HG02938 (cell line): ENCODE measurements at regions not wholly inside any gene's neighbourhood (a gene's known extent, or its start where the extent isn't known, plus 50 kb on each side); places are given as distances from the start of the nearest gene placed in this dataset.
"Not testable (repeated sequence)": the region's sequence is repeated elsewhere in the genome, so short reads cannot be mapped to it uniquely, and the experiment has no call there.

Experiments
- ATAC-seq: cut with Tn5 transposase; IDR thresholded peaks from one replicate; pipeline ENCODE4 v1.9.1; 2021; ENCODE audit warnings: mild to moderate bottlenecking, moderate library complexity; ENCODE audit not compliant: unreplicated experiment

GRCh38 chrX:148259990-148260389 is 240.4 kb upstream of the AFF2 start:
- ATAC-seq = no peak

- ATAC-seq = no peak
Observed at GRCh38 chrX:148265829-148266228, 234.6 kb upstream of the AFF2 start.

GRCh38 chrX:148268673-148269072 is 231.7 kb upstream of the AFF2 start:
- ATAC-seq = no peak

- ATAC-seq = no peak
Observed at GRCh38 chrX:148269513-148269912, 230.9 kb upstream of the AFF2 start.

- ATAC-seq = no peak
Observed at GRCh38 chrX:148270499-148270898, 229.9 kb upstream of the AFF2 start.

- no peak for ATAC-seq
Observed at GRCh38 chrX:148271263-148271662, 229.2 kb upstream of the AFF2 start.

GRCh38 chrX:148281920-148282319 is 218.5 kb upstream of the AFF2 start:
- ATAC-seq = no peak

- no peak for ATAC-seq
Observed at GRCh38 chrX:148282504-148282903, 217.9 kb upstream of the AFF2 start.

GRCh38 chrX:148284056-148284455 is 216.4 kb upstream of the AFF2 start:
- no peak for ATAC-seq

- ATAC-seq = no peak
Observed at GRCh38 chrX:148284821-148285220, 215.6 kb upstream of the AFF2 start.

- ATAC-seq = no peak
Observed at GRCh38 chrX:148288451-148288850, 212.0 kb upstream of the AFF2 start.

GRCh38 chrX:148290041-148290440 is 210.4 kb upstream of the AFF2 start:
- no peak for ATAC-seq

- ATAC-seq = no peak
Observed at GRCh38 chrX:148290931-148291330, 209.5 kb upstream of the AFF2 start.

- ATAC-seq = no peak
Observed at GRCh38 chrX:148298737-148299136, 201.7 kb upstream of the AFF2 start.

GRCh38 chrX:148305214-148305613 is 195.2 kb upstream of the AFF2 start:
- ATAC-seq = not testable (repeated sequence)

GRCh38 chrX:148309413-148309812 is 191.0 kb upstream of the AFF2 start:
- ATAC-seq = no peak

- ATAC-seq = peak; percentile 94
Observed at GRCh38 chrX:148310426-148311165, 189.8 kb upstream of the AFF2 start.

GRCh38 chrX:148311544-148311943 is 188.9 kb upstream of the AFF2 start:
- no peak for ATAC-seq

GRCh38 chrX:148314876-148315275 is 185.5 kb upstream of the AFF2 start:
- no peak for ATAC-seq

- no peak for ATAC-seq
Observed at GRCh38 chrX:148316446-148316845, 184.0 kb upstream of the AFF2 start.

GRCh38 chrX:148322906-148323305 is 177.5 kb upstream of the AFF2 start:
- no peak for ATAC-seq

GRCh38 chrX:148333989-148334388 is 166.4 kb upstream of the AFF2 start:
- no peak for ATAC-seq

- no peak for ATAC-seq
Observed at GRCh38 chrX:148337873-148338272, 162.5 kb upstream of the AFF2 start.
